Heart left ventricle (tissue), 13 donors: ENCODE measurements at regions not wholly inside any gene's neighbourhood (a gene's known extent, or its start where the extent isn't known, plus 50 kb on each side); places are given as distances from the start of the nearest gene placed in this dataset.

Source experiments
- CTCF ChIP-seq, 12 donors: fragments of 200-600 bp; sonication (generic) in 4 of 12; IDR thresholded peaks; one replicate each; pipeline versions ENCODE4 v1.5.0 to v1.8.0; 2018 to 2022; ENCODE audit warnings: antibody characterized with exemption in 12 of 12, mild to moderate bottlenecking in 5 of 12
- POLR2A ChIP-seq, 2 donors: fragments of 450-650 bp; IDR thresholded peaks; one replicate each; pipeline ENCODE4 v1.6.1; 2017; ENCODE audit warnings: antibody characterized with exemption in 2 of 2, mild to moderate bottlenecking in 2 of 2, moderate library complexity in 2 of 2
- donor health status: ischemic (EF 13 %, LVEDD 7.1; RV severe dilation, severe dysfunction).
- donor health status: DM: no; HTN: yes; CAD: no.
- donor health status: DM: no; HTN: no; CAD: no.
- donor health status: ischemic (EF 25% LVEDD 6.9; RV normal size, moderate dysfunction).
- donor health status: ischemic (EF 25% LVEDD 5.7; RV mildly dilated, moderate dysfunction).
- donor health status: ischemic (EF 35%, LVEDD 5.7; RV mildly dilated, moderate dysfunction).
- donor health status: nonischemic (EF 11% LVEDD 7.7; RV severe dilation, severe dysfunction).
- donor health status: DM: yes; HTN: yes; CAD: no.
- donor health status: PGD.
- donor health status: ischemic (EF 29% LVEDD 5.4; RV normal size, mild dysfunction).
- donor health status: nonischemic (EF 23%, LVEDD 6.1; RV moderate dilation, normal function).

GRCh38 chr13:82480415-82480814, 1401.9 kb downstream of the SLITRK1 start:
- no peak for TF ChIP-seq CTCF (IDR thresholded peaks at IDR 0.05)
- no peak for TF ChIP-seq POLR2A (IDR thresholded peaks at IDR 0.05)
